ENCODE measurements at regions not wholly inside any gene's neighbourhood (a gene's known extent, or its start where the extent isn't known, plus 50 kb on each side); places are given as distances from the start of the nearest gene placed in this dataset.

GRCh38 chr2:160649698-160650097 is 156.1 kb upstream of the RBMS1 start:
- no peaks in the 10 kb centered on the region for H3K9me1 ChIP-seq (ENCODE audit: control insufficient read depth, extremely low read depth, insufficient read depth, low read length)
- H3K4me2 ChIP-seq (ENCODE audit: control insufficient read depth, extremely low read depth, insufficient read depth, low read depth, low read length): no peak overlapping the region
- H3K27ac ChIP-seq (ENCODE audit: control insufficient read depth, insufficient read depth, low read length): no peak overlapping the region
- dilution Hi-C loops (cut with MboI; ENCODE audit: extremely low pct_ligation_motif_present, low sequenced_read_pairs): no loop called here
- FAIRE-seq: no peak
- no peaks in the 10 kb centered on the region for H3K9me3 ChIP-seq (ENCODE audit: control insufficient read depth, low read depth, low read length)
- no peaks in the 10 kb centered on the region for H3K36me3 ChIP-seq (ENCODE audit: control insufficient read depth in 2 of 2, extremely low read depth in 1 of 2, insufficient read depth in 2 of 2, low read length in 2 of 2)
- no peak for DNase-seq (ENCODE audit: low read depth, low spot score)
- H3K9ac ChIP-seq (ENCODE audit: control insufficient read depth, extremely low read depth, insufficient read depth, low read length): no peak overlapping the region
- TF ChIP-seq CTCF (optimal IDR thresholded peaks at IDR 0.05 in 1 of 3, IDR thresholded peaks at IDR 0.05 in 1 of 3, conservative IDR thresholded peaks at IDR 0.05 in 1 of 3; ENCODE audit: extremely low read depth in 1 of 3, insufficient read depth in 2 of 3, low read length in 3 of 3) (no peak), EZH2 (IDR thresholded peaks at IDR 0.05; ENCODE audit: low read length) (no peak)
- no peaks in the 10 kb centered on the region for H3K79me2 ChIP-seq (ENCODE audit: control insufficient read depth, insufficient read depth, low read length)
- H3K27me3 ChIP-seq (ENCODE audit: control insufficient read depth, extremely low read depth, insufficient read depth, low read length): no peaks in the 10 kb centered on the region
- no peak overlapping the region for H2AFZ ChIP-seq (ENCODE audit: control insufficient read depth, low read length)
- H3K4me1 ChIP-seq (ENCODE audit: control insufficient read depth, extremely low read depth, insufficient read depth, low read length): peaks cover 66% of the 10 kb centered on the region
- H4K20me1 ChIP-seq (ENCODE audit: control insufficient read depth, extremely low read depth, insufficient read depth, low read length): no peaks in the 10 kb centered on the region
- H3K4me3 ChIP-seq (ENCODE audit: control insufficient read depth in 2 of 3, extremely low read depth in 1 of 3, insufficient read depth in 2 of 3, low read depth in 1 of 3, low read length in 3 of 3): no peak overlapping the region

GRCh38 chr2:160650196-160651118 is 156.8 kb upstream of the RBMS1 start:
- H3K27me3 ChIP-seq (ENCODE audit: control insufficient read depth, extremely low read depth, insufficient read depth, low read length): no peaks in the 10 kb centered on the region
- no peak overlapping the region for H3K4me3 ChIP-seq (ENCODE audit: control insufficient read depth in 2 of 3, extremely low read depth in 1 of 3, insufficient read depth in 2 of 3, low read depth in 1 of 3, low read length in 3 of 3)
- no peak overlapping the region for H3K9ac ChIP-seq (ENCODE audit: control insufficient read depth, extremely low read depth, insufficient read depth, low read length)
- H4K20me1 ChIP-seq (ENCODE audit: control insufficient read depth, extremely low read depth, insufficient read depth, low read length): no peaks in the 10 kb centered on the region
- H3K4me1 ChIP-seq (ENCODE audit: control insufficient read depth, extremely low read depth, insufficient read depth, low read length): peaks cover 66% of the 10 kb centered on the region
- peak overlapping the region; percentile 34 for H3K4me2 ChIP-seq (ENCODE audit: control insufficient read depth, extremely low read depth, insufficient read depth, low read depth, low read length)
- dilution Hi-C loops (cut with MboI; ENCODE audit: extremely low pct_ligation_motif_present, low sequenced_read_pairs): no loop called here
- no peaks in the 10 kb centered on the region for H3K9me1 ChIP-seq (ENCODE audit: control insufficient read depth, extremely low read depth, insufficient read depth, low read length)
- no peaks in the 10 kb centered on the region for H3K79me2 ChIP-seq (ENCODE audit: control insufficient read depth, insufficient read depth, low read length)
- no peak for FAIRE-seq
- no peaks in the 10 kb centered on the region for H3K9me3 ChIP-seq (ENCODE audit: control insufficient read depth, low read depth, low read length)
- no peaks in the 10 kb centered on the region for H3K36me3 ChIP-seq (ENCODE audit: control insufficient read depth in 2 of 2, extremely low read depth in 1 of 2, insufficient read depth in 2 of 2, low read length in 2 of 2)
- DNase-seq (ENCODE audit: low read depth, low spot score): no peak
- H2AFZ ChIP-seq (ENCODE audit: control insufficient read depth, low read length): no peak overlapping the region
- TF ChIP-seq EZH2 (IDR thresholded peaks at IDR 0.05; ENCODE audit: low read length) (no peak), CTCF (optimal IDR thresholded peaks at IDR 0.05 in 1 of 3, IDR thresholded peaks at IDR 0.05 in 1 of 3, conservative IDR thresholded peaks at IDR 0.05 in 1 of 3; ENCODE audit: extremely low read depth in 1 of 3, insufficient read depth in 2 of 3, low read length in 3 of 3) (no peak)
- no peak overlapping the region for H3K27ac ChIP-seq (ENCODE audit: control insufficient read depth, insufficient read depth, low read length)

All from keratinocyte (primary cell).